Transverse colon (tissue), 4 donors: ENCODE measurements at regions not wholly inside any gene's neighbourhood (a gene's known extent, or its start where the extent isn't known, plus 50 kb on each side); places are given as distances from the start of the nearest gene placed in this dataset.

Experiments used
- DNase-seq: peaks from one replicate; pipeline ENCODE4 v3.0.0-alpha.2; 2019
- H3K27ac ChIP-seq, 4 donors: fragments of 200-600 bp; sonication (generic); 2 replicates each; pipeline ENCODE4 v1.5.1; 2016 to 2018; ENCODE audit warnings: inconsistent platforms in 4 of 4
- H3K27me3 ChIP-seq: fragments of 200-600 bp; sonication (generic); 2 replicates; pipeline ENCODE4 v1.5.1; 2017; ENCODE audit warnings: inconsistent platforms
- H3K36me3 ChIP-seq, 4 donors: fragments of 200-600 bp; sonication (generic); 2 replicates each; pipeline ENCODE4 v1.5.1; 2017 to 2019; ENCODE audit warnings: inconsistent platforms in 4 of 4
- H3K4me1 ChIP-seq, 4 donors: fragments of 200-600 bp; sonication (generic); 2 replicates each; pipeline ENCODE4 v1.5.1; 2017 to 2020; ENCODE audit warnings: inconsistent platforms in 4 of 4
- H3K4me3 ChIP-seq, 4 donors: fragments of 200-600 bp; sonication (generic); 1 replicate in 1 of 4; 2 replicates in 3 of 4; pipeline versions ENCODE4 v1.5.1 to v1.6.1; 2017 to 2019; ENCODE audit warnings: inconsistent platforms in 4 of 4
- H3K9me3 ChIP-seq, 2 donors: fragments of 200-600 bp; sonication (generic); 2 replicates each; pipeline ENCODE4 v1.5.1; 2017 to 2019; ENCODE audit warnings: inconsistent platforms in 2 of 2
- CTCF ChIP-seq, 5 experiments: fragments of 200-600 bp in 3 of 5; fragments of 450-650 bp in 2 of 5; sonication (generic) in 3 of 5; IDR thresholded peaks; 1 replicate in 2 of 5; 2 replicates in 3 of 5; pipeline ENCODE4 v1.5.1; 2016 to 2017; ENCODE audit warnings: antibody characterized with exemption in 5 of 5, inconsistent platforms in 3 of 5, mild to moderate bottlenecking in 2 of 5, moderate library complexity in 1 of 5
- EP300 ChIP-seq: sonication (generic); formaldehyde crosslinking; IDR thresholded peaks from one replicate; pipeline ENCODE4 v1.6.1; 2017; ENCODE audit warnings: antibody characterized with exemption, low read depth
- POLR2A ChIP-seq: fragments of 450-650 bp; IDR thresholded peaks from one replicate; pipeline ENCODE4 v1.6.1; 2016; ENCODE audit warnings: antibody characterized with exemption, mild to moderate bottlenecking, moderate library complexity
- POLR2AphosphoS5 ChIP-seq, 3 donors: sonication (generic); formaldehyde crosslinking; IDR thresholded peaks; one replicate each; pipeline ENCODE4 v1.6.1; 2016; ENCODE audit warnings: antibody characterized with exemption in 3 of 3
- WGBS, 2 donors: methylation state at CpG; one replicate each; pipeline ENCODE4 v1.1.5; 2018; ENCODE audit warnings: low coverage in 1 of 2; 5-methylcytosine and 5-hydroxymethylcytosine counted together
- in situ Hi-C, 4 donors: fragments of 200-750 bp; cut with MboI; loops; one replicate each; pipeline versions ENCODE4 v1.15.0 to v1.15.1; 2017; ENCODE audit warnings: low sequenced_read_pairs in 3 of 4, low pct_ligation_motif_present in 1 of 4, low pct_unique_long_range_greater_than_20kb in 1 of 4
- intact Hi-C: fragments of 100-400 bp; cut with DNase I; formaldehyde crosslinking; loops from one replicate; pipeline ENCODE4 v1.15.1; 2023; ENCODE audit warnings: low total_unique reads

- no peak for DNase-seq
- no peak for TF ChIP-seq POLR2AphosphoS5 (IDR thresholded peaks at IDR 0.05)
- TF ChIP-seq POLR2A: no peak
- no peak for TF ChIP-seq EP300
- no peak for TF ChIP-seq CTCF (IDR thresholded peaks at IDR 0.05)
- no peaks in the 10 kb centered on the region for H3K36me3 ChIP-seq
- H3K27ac ChIP-seq: no peak overlapping the region
- H3K4me1 ChIP-seq: no peaks in the 10 kb centered on the region
- intact Hi-C loops: no loop called here
- no peaks in the 10 kb centered on the region for H3K9me3 ChIP-seq
- 79% methylated on average over 2 of the region's 2 CpGs; no CpG with 5 or more reads in 1 of the 2 donors for WGBS, 2 donors
- in situ Hi-C loops: no loop called here
- no peaks in the 10 kb centered on the region for H3K27me3 ChIP-seq
- no peak overlapping the region for H3K4me3 ChIP-seq
Measured at GRCh38 chr10:28418069-28418468, 114.8 kb upstream of the WAC start.

- in situ Hi-C loops (loop anchor here in 3 of 4 donors (25.0 kb wide), 3 partner anchors 112 to 187 kb away; partner anchors contain the start of gene WAC (in 1 of the 3)), intact Hi-C loops (no loop called here)
- Histone ChIP-seq H3K27ac (no peak overlapping the region), H3K4me3 (no peak overlapping the region), H3K27me3 (no peaks in the 10 kb centered on the region), H3K4me1 (no peaks in the 10 kb centered on the region), H3K9me3 (no peaks in the 10 kb centered on the region), H3K36me3 (no peaks in the 10 kb centered on the region)
- WGBS, 2 donors: 50 to 93% methylated on average over 2 to 3 of the region's 3 CpGs
- DNase-seq: no peak
- TF ChIP-seq POLR2A (no peak), EP300 (no peak), CTCF (IDR thresholded peaks at IDR 0.05) (no peak), POLR2AphosphoS5 (IDR thresholded peaks at IDR 0.05) (no peak)
Measured at GRCh38 chr10:28425422-28425821, 107.5 kb upstream of the WAC start.

GRCh38 chr10:28426392-28427159 is 106.3 kb upstream of the WAC start:
- in situ Hi-C loops (loop anchor here in 3 of 4 donors (25.0 kb wide), 3 partner anchors 111 to 186 kb away; partner anchors contain the start of gene WAC (in 1 of the 3)), intact Hi-C loops (no loop called here)
- H3K27me3 ChIP-seq: no peaks in the 10 kb centered on the region
- no peaks in the 10 kb centered on the region for H3K4me1 ChIP-seq
- H3K36me3 ChIP-seq: no peaks in the 10 kb centered on the region
- no peak overlapping the region for H3K27ac ChIP-seq
- H3K4me3 ChIP-seq: no peak overlapping the region
- no peak for DNase-seq
- TF ChIP-seq POLR2A: no peak
- no peak for TF ChIP-seq EP300
- no peak for TF ChIP-seq POLR2AphosphoS5 (IDR thresholded peaks at IDR 0.05)
- no peak for TF ChIP-seq CTCF (IDR thresholded peaks at IDR 0.05)
- no peaks in the 10 kb centered on the region for H3K9me3 ChIP-seq

GRCh38 chr10:28427376-28427775 is 105.5 kb upstream of the WAC start:
- TF ChIP-seq CTCF (IDR thresholded peaks at IDR 0.05): no peak
- TF ChIP-seq POLR2AphosphoS5 (IDR thresholded peaks at IDR 0.05): no peak
- no peak for TF ChIP-seq POLR2A
- WGBS, 2 donors: 88% methylated on average over 5 of the region's 5 CpGs; no CpG with 5 or more reads in 1 of the 2 donors
- no peak overlapping the region for H3K27ac ChIP-seq
- H3K4me1 ChIP-seq: peaks cover 0 to 7% (median under 1%) of the 10 kb centered on the region in 4 donors
- H3K9me3 ChIP-seq: no peaks in the 10 kb centered on the region
- in situ Hi-C loops (loop anchor here in 3 of 4 donors (25.0 kb wide), 3 partner anchors 110 to 185 kb away; partner anchors contain the start of gene WAC (in 1 of the 3)), intact Hi-C loops (no loop called here)
- no peaks in the 10 kb centered on the region for H3K27me3 ChIP-seq
- H3K4me3 ChIP-seq: no peak overlapping the region
- H3K36me3 ChIP-seq: no peaks in the 10 kb centered on the region
- no peak for DNase-seq
